ENCODE measurements at regions not wholly inside any gene's neighbourhood (a gene's known extent, or its start where the extent isn't known, plus 50 kb on each side); places are given as distances from the start of the nearest gene placed in this dataset.

GRCh38 chr2:7719876-7720275 lies 802.7 kb downstream of the RNF144A start:
- Mint-ChIP-seq H3K4me3 (ENCODE audit: unreplicated experiment) (no peak overlapping the region), H3K4me1 (ENCODE audit: low read depth, unreplicated experiment) (no peaks in the 10 kb centered on the region), H3K27ac (ENCODE audit: unreplicated experiment) (no peak overlapping the region), H3K36me3 (ENCODE audit: insufficient read depth, unreplicated experiment) (no peaks in the 10 kb centered on the region), H3K27me3 (ENCODE audit: insufficient read depth, unreplicated experiment) (no peaks in the 10 kb centered on the region), H3K9me3 (ENCODE audit: unreplicated experiment) (no peaks in the 10 kb centered on the region)
- CTCF ChIA-PET = no interaction called here
- H3K4me3 ChIP-seq (ENCODE audit: low read depth, low read length) = no peak overlapping the region
- no TSS peak for BruUV-seq (replicated peaks)
- no peaks in the 10 kb centered on the region for H3K27me3 ChIP-seq (replicated peaks; ENCODE audit: control insufficient read depth, insufficient read depth, low read length)
- POLR2A ChIA-PET = no interaction called here
- no peaks in the 10 kb centered on the region for H3K9me3 ChIP-seq
- H3K36me3 ChIP-seq (ENCODE audit: control insufficient read depth, insufficient read depth, low read length) = no peaks in the 10 kb centered on the region
- no peak for DNase-seq
- TF ChIP-seq, protein P1, sequence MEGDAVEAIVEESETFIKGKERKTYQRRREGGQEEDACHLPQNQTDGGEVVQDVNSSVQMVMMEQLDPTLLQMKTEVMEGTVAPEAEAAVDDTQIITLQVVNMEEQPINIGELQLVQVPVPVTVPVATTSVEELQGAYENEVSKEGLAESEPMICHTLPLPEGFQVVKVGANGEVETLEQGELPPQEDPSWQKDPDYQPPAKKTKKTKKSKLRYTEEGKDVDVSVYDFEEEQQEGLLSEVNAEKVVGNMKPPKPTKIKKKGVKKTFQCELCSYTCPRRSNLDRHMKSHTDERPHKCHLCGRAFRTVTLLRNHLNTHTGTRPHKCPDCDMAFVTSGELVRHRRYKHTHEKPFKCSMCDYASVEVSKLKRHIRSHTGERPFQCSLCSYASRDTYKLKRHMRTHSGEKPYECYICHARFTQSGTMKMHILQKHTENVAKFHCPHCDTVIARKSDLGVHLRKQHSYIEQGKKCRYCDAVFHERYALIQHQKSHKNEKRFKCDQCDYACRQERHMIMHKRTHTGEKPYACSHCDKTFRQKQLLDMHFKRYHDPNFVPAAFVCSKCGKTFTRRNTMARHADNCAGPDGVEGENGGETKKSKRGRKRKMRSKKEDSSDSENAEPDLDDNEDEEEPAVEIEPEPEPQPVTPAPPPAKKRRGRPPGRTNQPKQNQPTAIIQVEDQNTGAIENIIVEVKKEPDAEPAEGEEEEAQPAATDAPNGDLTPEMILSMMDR (IDR thresholded peaks at IDR 0.05; ENCODE audit: insufficient read depth in 1 of 2, low read depth in 1 of 2, low read length in 1 of 2, severe bottlenecking in 1 of 2, unreplicated experiment in 1 of 2) = no peak
- H3K4me1 ChIP-seq = no peaks in the 10 kb centered on the region
- intact Hi-C loops (cut with micrococcal nuclease; ENCODE audit: unreplicated experiment) = no loop called here

- ChIA-PET CTCF (no interaction called here), POLR2A (no interaction called here)
- no TSS peak for BruUV-seq (replicated peaks)
- H3K9me3 ChIP-seq = no peaks in the 10 kb centered on the region
- H3K9me3 Mint-ChIP-seq (ENCODE audit: unreplicated experiment) = no peaks in the 10 kb centered on the region
- no peaks in the 10 kb centered on the region for H3K4me1 ChIP-seq
- H3K4me3 ChIP-seq (ENCODE audit: low read depth, low read length) = no peak overlapping the region
- H3K27me3 ChIP-seq (replicated peaks; ENCODE audit: control insufficient read depth, insufficient read depth, low read length) = no peaks in the 10 kb centered on the region
- intact Hi-C loops (cut with micrococcal nuclease; ENCODE audit: unreplicated experiment) = no loop called here
- DNase-seq = no peak
- H3K4me1 Mint-ChIP-seq (ENCODE audit: low read depth, unreplicated experiment) = peaks cover 6% of the 10 kb centered on the region
- H3K36me3 ChIP-seq (ENCODE audit: control insufficient read depth, insufficient read depth, low read length) = no peaks in the 10 kb centered on the region
- no peaks in the 10 kb centered on the region for H3K27me3 Mint-ChIP-seq (ENCODE audit: insufficient read depth, unreplicated experiment)
- TF ChIP-seq, protein P1 (IDR thresholded peaks at IDR 0.05; ENCODE audit: insufficient read depth in 1 of 2, low read depth in 1 of 2, low read length in 1 of 2, severe bottlenecking in 1 of 2, unreplicated experiment in 1 of 2) = no peak
- H3K36me3 Mint-ChIP-seq (ENCODE audit: insufficient read depth, unreplicated experiment) = no peaks in the 10 kb centered on the region
- H3K27ac Mint-ChIP-seq (ENCODE audit: unreplicated experiment) = no peak overlapping the region
- no peak overlapping the region for H3K4me3 Mint-ChIP-seq (ENCODE audit: unreplicated experiment)
Measured at GRCh38 chr2:7721413-7721995, 804.3 kb downstream of the RNF144A start.

GRCh38 chr2:7722212-7722910 lies 805.1 kb downstream of the RNF144A start:
- Mint-ChIP-seq H3K4me1 (ENCODE audit: low read depth, unreplicated experiment) (peaks cover 6% of the 10 kb centered on the region), H3K4me3 (ENCODE audit: unreplicated experiment) (no peak overlapping the region), H3K27ac (ENCODE audit: unreplicated experiment) (no peak overlapping the region), H3K27me3 (ENCODE audit: insufficient read depth, unreplicated experiment) (no peaks in the 10 kb centered on the region), H3K9me3 (ENCODE audit: unreplicated experiment) (no peaks in the 10 kb centered on the region), H3K36me3 (ENCODE audit: insufficient read depth, unreplicated experiment) (no peaks in the 10 kb centered on the region)
- no peak for DNase-seq
- intact Hi-C loops (cut with micrococcal nuclease; ENCODE audit: unreplicated experiment) = no loop called here
- Histone ChIP-seq H3K4me3 (ENCODE audit: low read depth, low read length) (no peak overlapping the region), H3K36me3 (ENCODE audit: control insufficient read depth, insufficient read depth, low read length) (no peaks in the 10 kb centered on the region), H3K4me1 (no peaks in the 10 kb centered on the region), H3K9me3 (no peaks in the 10 kb centered on the region), H3K27me3 (replicated peaks; ENCODE audit: control insufficient read depth, insufficient read depth, low read length) (no peaks in the 10 kb centered on the region)
- POLR2A ChIA-PET = no interaction called here
- TF ChIP-seq, protein P1 (IDR thresholded peaks at IDR 0.05; ENCODE audit: insufficient read depth in 1 of 2, low read depth in 1 of 2, low read length in 1 of 2, severe bottlenecking in 1 of 2, unreplicated experiment in 1 of 2) = no peak
- CTCF ChIA-PET = no interaction called here
- BruUV-seq (replicated peaks) = no TSS peak

Measured in Caco-2 (cell line).